ENCODE measurements at regions not wholly inside any gene's neighbourhood (a gene's known extent, or its start where the extent isn't known, plus 50 kb on each side); places are given as distances from the start of the nearest gene placed in this dataset.

- no peak for TF ChIP-seq MAX (IDR thresholded peaks at IDR 0.05; ENCODE audit: low read depth, low read length)
- TF ChIP-seq MYC (IDR thresholded peaks at IDR 0.05; ENCODE audit: low read depth, low read length), result no peak
- no peak for TF ChIP-seq CTCF (IDR thresholded peaks at IDR 0.05; ENCODE audit: low read depth, low read length)
- TF ChIP-seq POLR2A (IDR thresholded peaks at IDR 0.05; ENCODE audit: extremely low read depth, insufficient read length), result no peak
- DNase-seq (ENCODE audit: low read depth), result no peak
- H3K4me3 ChIP-seq (ENCODE audit: low read depth, low read length), result no peak overlapping the region
Measured at GRCh38 chr3:177490626-177491025, 293.3 kb upstream of the TBL1XR1 start.

GRCh38 chr3:177491296-177492032 is 294.2 kb upstream of the TBL1XR1 start:
- H3K4me3 ChIP-seq (ENCODE audit: low read depth, low read length), result no peak overlapping the region
- DNase-seq (ENCODE audit: low read depth), result no peak
- no peak for TF ChIP-seq MAX (IDR thresholded peaks at IDR 0.05; ENCODE audit: low read depth, low read length)
- TF ChIP-seq CTCF (IDR thresholded peaks at IDR 0.05; ENCODE audit: low read depth, low read length), result no peak
- TF ChIP-seq POLR2A (IDR thresholded peaks at IDR 0.05; ENCODE audit: extremely low read depth, insufficient read length), result no peak
- TF ChIP-seq MYC (IDR thresholded peaks at IDR 0.05; ENCODE audit: low read depth, low read length), result no peak

- no peak for DNase-seq (ENCODE audit: low read depth)
Measured at GRCh38 chr3:177493091-177493490, 295.8 kb upstream of the TBL1XR1 start.

GRCh38 chr3:177494216-177494615 is 296.9 kb upstream of the TBL1XR1 start:
- no peak for TF ChIP-seq MYC (IDR thresholded peaks at IDR 0.05; ENCODE audit: low read depth, low read length)
- no peak for TF ChIP-seq CTCF (IDR thresholded peaks at IDR 0.05; ENCODE audit: low read depth, low read length)
- no peak for TF ChIP-seq POLR2A (IDR thresholded peaks at IDR 0.05; ENCODE audit: extremely low read depth, insufficient read length)
- H3K4me3 ChIP-seq (ENCODE audit: low read depth, low read length), result no peak overlapping the region
- no peak for DNase-seq (ENCODE audit: low read depth)

More at GRCh38 chr3:177493091-177493490, 295.8 kb upstream of the TBL1XR1 start:
- no peak overlapping the region for H3K4me3 ChIP-seq (ENCODE audit: low read depth, low read length)
- TF ChIP-seq POLR2A (IDR thresholded peaks at IDR 0.05; ENCODE audit: extremely low read depth, insufficient read length) (no peak), MAX (IDR thresholded peaks at IDR 0.05; ENCODE audit: low read depth, low read length) (no peak), MYC (IDR thresholded peaks at IDR 0.05; ENCODE audit: low read depth, low read length) (no peak), CTCF (IDR thresholded peaks at IDR 0.05; ENCODE audit: low read depth, low read length) (no peak)

GRCh38 chr3:177495566-177495965 is 298.3 kb upstream of the TBL1XR1 start:
- no peak overlapping the region for H3K4me3 ChIP-seq (ENCODE audit: low read depth, low read length)
- no peak for DNase-seq (ENCODE audit: low read depth)
- TF ChIP-seq CTCF (IDR thresholded peaks at IDR 0.05; ENCODE audit: low read depth, low read length), result no peak
